GM19328 (cell line): ENCODE measurements at regions not wholly inside any gene's neighbourhood (a gene's known extent, or its start where the extent isn't known, plus 50 kb on each side); places are given as distances from the start of the nearest gene placed in this dataset.

Source experiments
- ATAC-seq: cut with Tn5 transposase; IDR thresholded peaks from one replicate; pipeline ENCODE4 v1.9.1; 2021; ENCODE audit warnings: mild to moderate bottlenecking, moderate library complexity; ENCODE audit not compliant: unreplicated experiment

DNA sequence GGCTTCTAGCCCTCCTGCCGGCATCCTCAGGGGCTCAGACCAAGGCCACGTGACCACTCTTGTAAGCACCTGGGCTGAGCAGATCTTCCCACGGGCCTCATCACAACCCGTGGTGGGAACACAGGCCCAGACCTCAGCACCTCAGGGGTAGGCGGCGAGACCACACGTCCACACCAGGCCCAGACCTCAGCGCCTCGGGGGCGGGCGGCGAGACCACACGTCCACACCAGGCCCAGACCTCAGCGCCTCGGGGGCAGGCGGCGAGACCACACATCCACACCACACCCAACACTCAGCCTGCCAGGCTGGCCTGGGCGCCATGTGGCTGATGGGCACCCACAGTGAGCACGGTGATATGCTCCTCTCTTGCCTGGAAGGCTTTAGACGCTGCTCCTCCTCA, 334.4 kb upstream of the SALL3 start:
- no peak for ATAC-seq

DNA sequence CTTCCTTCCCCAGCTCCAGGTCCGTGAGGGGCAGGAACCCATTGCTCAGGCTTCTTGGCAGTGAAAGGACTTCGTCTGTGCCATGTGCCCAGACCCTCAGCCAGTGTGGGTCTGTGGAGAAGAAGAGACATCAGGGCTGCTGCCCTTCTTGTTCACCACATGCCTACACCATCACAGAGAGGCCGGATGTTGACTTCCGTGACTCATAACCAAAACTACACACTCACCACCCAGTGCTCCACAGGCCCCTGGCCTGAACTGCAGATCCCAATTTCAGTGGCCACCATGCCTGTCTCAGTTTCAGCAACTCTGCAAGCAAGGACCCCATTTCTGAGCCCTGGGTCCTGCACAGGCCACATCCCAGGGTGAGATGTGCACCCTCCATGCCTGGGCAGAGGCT, 332.6 kb upstream of the SALL3 start:
- no peak for ATAC-seq

DNA sequence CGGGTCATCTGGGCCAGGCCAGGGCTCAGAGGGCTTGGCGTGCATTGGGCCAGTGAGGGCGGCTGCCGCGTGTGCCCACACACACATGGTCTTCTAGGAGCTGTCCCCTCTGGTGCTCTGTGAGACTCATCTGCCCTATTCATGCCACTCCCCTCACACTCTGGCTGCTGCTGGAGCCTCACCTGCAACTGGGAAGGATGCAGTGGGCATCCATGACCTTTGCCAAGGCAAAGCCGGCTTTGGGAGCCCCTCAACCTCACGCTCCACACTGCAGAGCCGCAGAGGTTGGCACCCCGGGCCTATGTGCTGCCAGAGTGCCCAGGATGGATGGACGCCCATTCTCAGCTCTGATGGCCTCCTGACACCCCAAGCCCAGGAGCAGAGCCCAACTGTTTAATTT, 330.2 kb upstream of the SALL3 start:
- no peak for ATAC-seq

DNA sequence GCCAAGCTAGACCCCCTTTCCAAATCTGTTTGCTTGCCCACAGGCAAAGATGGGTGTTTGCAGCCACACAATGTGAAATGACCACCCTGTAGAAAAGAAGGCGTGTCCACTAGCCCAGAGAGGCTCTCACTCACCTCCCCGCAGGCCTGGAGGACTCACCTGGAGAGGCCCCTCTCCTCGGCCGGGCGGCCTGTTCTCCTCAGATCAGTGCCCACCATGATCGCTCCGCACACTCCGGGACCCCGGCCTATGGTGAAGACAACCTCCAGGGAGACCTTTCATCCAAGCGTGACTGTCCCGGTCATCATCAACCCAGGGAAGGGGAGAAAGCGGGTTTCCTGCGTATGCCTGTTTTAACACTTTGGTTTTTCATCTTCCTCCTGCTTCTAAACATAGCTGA, 328.7 kb upstream of the SALL3 start:
- ATAC-seq, result no peak

DNA sequence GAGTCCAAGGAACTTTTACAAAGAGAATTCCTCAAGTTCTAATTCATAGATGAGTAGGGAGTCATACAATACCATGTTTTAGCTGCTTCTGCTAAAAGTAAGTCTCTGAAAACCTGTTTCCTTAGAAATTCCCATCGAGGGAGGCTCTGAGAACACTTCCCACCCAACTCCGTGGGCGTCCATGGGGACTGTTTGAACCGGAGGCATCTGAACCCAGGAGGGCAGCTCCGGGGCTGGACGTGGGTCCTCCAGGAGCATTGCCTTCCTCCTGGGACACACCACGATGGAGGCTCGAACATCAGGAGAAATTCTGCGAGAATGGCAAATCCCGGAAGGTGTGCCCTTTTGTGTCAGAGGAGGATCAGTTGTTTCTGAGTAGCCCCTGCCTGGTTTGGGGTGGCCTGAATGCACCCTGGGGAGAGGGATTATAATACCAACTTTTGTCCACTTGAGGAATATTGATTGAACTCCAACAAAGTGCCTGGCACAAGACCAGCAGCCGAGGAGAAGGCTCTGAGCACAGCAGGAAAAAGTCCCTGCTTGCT, 327.5 kb upstream of the SALL3 start:
- no peak for ATAC-seq

DNA sequence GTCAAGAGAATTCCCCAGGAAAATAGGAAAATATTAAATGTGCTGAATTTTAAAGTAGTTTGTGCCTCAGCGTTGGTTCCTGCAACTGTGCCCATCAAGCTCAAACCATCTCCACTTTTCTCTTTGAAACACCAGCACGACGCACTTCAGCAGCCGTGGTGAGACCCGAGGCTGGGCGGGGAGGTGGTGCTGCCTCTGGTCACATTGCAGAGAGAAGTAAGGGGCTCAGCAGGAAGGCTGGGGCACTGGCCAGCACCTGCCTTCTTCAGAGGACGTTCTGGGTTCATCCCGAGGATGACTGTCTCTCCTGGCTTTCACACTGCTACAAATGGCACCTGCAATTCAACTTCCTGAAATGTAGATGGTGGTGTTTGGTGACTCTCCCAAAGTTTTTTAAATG, 323.7 kb upstream of the SALL3 start:
- ATAC-seq, result no peak

DNA sequence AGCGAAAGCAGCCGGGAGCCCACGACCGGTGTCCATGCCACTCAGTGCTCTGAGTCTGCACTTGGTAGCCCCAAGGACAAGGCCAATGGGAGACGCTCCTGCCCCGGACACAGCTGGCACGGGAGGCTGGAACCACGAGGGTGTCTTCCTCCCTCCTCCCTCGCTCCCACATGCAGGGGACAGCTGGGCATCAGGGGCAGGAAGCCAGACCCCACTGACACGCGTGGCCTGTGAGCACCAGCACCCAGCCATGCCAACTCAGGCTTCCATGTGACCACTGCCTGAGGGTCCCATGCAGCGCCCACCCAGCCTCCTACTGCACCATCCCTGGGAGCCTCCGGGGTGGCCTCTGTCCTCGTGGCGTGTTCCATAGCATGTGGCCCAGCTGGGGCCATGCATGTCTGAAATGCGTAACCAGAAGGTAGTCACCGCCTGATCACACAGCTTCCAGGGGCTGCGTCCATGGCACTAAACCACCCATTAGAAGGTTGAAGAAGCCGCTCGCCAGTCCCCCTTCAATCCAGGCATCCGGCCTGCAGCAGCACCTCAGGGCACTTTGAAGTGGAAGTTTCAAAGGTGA, 323.2 kb upstream of the SALL3 start:
- ATAC-seq, result no peak

DNA sequence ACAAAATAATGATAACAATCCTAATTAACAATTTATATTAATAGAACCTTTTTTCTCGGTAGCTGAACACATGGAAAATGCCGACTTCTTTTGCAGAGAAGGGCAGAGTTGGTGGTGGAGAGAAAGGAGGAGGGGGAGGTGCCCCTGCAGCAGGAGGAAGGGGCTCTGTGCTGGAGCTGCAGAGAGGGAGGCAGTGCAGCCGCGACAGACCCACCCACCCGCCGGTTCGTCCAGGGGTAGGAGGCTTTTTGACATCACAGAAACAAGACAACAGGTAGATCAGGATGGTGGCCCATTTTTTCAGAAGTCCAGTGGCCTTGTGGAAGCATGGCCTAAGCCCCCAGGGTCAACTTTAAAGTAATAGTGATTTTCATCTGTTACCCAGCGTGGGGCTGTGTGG, 321.1 kb upstream of the SALL3 start:
- ATAC-seq, result no peak

DNA sequence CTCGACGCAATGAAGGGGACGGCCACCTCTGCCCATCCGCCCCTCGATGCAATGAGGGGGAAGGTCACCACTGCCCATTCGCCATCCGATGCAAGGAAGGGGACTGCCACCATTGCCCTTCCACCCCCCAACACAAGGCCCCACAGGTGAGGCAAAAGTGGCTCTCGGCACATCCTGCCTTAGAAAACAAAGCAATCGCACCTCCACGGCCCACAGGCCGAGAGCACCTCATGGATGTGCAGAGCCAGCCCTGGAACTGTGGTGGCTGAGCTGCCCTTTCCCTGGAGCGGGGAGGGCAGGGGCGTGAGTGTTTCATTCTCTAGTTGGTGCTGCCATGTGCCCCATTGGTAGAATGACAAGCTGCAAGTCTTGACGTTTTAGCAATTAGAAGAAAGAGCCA, 320.6 kb upstream of the SALL3 start:
- no peak for ATAC-seq

DNA sequence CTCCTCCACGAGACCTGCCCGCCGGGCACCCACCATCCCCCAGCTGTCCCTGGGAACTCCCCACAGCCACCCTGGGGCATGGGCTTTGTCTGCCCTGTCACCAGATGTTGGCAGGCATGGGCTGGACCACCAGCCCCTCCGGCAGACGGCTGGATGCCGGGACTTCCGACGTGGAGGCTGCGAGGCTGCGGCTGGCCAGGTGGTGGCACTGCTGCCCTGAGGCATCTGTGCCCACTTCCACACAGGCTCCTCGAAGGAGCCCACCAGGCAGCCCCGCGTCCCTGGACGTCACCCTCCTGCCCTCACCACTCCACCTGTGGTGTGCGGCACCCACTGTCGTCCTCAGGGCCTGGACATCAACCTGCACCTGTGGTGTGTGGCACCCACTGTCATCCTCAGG, 319.9 kb upstream of the SALL3 start:
- no peak for ATAC-seq

DNA sequence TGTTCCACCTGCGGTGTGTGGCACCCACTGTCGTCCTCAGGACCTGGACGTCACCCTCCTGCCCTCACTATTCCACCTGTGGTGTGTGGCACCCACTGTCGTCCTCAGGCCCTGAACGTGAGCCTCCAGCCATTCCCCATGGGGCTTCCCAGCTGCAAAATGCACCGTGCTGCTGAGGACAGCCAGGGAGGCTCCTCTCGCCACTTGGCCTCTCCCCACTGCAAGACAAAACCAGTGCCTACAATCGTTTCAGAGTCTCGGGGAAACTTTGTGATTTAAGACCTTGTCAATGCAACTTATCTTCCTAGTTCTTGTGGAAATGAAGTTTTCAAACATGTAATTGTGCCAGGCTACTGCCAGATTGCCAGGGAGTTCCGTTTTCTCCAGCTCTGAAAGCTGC, 319.3 kb upstream of the SALL3 start:
- ATAC-seq, result no peak

DNA sequence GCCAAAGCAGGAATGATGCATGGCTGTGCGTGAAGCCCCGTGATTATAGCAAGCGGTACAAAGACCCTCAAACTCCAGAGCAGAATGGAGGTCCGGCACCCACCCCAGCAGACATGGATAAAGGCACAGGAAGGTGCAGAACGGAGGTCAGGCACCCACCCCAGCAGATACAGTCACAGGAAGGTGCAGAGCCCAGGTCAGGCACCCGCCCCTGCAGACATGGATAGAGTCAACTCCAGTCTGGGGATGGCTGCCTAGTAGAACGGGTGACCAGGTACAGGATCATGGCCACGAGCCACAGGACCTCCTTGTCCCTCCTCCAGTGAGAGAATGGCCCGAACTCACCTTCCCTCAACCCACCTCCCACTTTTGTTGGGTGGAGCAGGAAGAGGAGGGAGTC, 318.3 kb upstream of the SALL3 start:
- ATAC-seq, result no peak

DNA sequence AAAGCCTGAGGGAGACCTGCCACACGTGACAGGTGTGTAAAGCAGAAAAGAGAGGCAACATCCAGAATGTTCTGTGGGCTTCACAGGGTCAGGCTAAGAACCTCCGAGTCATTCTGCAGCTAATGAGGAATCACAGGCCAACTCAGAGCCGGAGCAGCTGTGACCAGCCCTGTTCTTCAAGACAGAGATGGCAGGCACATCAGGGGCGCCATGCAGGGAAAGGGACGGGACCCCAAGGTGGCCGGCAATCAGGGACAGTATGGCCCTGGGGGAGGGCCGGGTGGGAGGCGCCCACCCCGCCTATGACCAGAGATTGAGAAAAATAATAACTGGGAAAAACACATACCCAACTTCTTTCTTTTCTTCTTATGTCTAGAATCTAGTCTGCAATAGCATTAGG, 316.7 kb upstream of the SALL3 start:
- ATAC-seq, result no peak

DNA sequence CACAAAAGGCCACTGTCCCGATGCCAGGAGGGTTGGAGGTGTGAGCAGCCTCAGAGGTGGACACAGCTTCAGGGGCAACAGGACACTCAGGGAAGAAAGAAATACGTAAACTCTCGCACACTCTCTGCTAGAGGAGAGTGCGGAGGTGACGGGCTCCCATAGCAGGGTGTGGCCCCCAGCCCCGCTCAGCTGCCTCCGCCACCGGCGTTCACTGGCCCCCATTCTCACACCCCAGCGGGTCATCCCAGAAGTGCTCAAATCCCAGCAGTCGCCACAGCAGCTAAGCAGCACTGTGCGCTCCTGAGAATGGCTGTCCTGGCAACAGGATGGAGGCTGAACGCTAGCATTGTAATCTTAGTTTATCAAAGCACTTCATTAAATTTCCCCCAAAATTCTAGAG, 315.6 kb upstream of the SALL3 start:
- ATAC-seq, result no peak

DNA sequence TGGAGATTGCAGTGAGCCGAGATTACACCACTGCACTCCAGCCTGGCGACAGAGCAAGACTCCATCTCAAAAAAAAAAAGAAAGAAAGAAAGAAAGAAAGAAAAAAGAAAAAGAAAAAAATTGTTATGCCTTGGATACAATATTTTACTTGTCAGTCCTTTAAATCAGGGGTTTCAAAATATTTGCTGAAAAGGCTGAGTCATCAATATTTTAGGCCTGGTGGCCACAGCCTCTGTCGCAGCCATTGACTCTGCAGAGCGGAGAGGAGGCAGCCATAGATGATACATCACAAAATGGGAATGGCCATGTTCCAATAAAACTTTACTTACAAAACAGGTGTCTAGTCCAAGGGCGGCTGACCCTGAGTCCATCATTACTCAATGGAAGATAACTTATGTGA, 314.8 kb upstream of the SALL3 start:
- no peak for ATAC-seq

DNA sequence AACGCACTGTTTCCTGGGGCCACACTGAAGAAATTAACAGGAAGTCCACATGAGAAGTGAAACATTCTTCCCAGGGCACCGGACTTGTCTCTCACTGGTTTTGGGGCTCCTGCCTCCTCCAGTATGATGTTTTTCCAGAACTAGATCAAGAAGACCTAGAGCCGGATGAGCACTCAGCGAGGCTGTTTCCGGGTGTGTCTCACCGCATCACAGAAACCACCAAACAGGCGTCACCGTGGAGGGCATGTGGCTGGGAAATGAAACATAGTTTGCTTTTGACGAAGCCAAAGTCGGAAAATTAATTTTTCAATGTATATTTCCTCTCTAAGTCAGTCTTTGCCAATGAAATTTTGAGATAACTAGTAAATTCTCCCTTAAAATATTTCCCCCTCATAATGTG, 314.0 kb upstream of the SALL3 start:
- ATAC-seq, result no peak

DNA sequence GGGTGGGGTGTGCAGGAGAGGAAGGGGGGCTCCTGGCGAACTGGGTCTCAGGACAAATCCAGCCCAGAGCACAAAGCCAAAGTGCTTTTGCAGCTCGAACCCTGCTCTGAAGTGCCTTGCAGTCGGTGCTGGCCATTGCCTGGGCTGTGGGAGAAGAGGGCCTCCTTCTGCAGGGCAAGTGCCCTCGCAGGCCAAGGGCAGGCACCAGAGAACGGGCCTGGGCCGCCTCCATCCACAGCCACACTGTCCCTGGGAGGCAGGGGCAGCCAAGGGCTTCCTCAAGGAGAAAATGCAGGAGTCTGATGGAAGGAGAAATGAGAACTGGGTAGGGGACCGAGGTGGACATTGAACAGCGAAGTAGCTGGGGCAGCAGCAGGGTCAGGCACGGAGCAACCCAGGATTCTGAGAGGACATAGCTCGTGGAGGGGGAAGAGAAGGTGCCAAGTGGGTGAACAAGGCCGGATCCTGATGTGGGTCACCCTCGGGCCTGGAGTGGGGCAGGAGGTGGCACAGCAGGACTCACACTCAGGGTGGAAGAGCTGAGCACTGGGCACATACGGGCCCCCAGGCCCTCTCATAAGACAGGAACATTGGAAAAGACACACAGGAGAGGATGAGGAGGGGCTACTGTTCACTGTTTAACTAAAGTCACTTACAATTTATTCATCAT, 312.8 kb upstream of the SALL3 start:
- ATAC-seq, result no peak

DNA sequence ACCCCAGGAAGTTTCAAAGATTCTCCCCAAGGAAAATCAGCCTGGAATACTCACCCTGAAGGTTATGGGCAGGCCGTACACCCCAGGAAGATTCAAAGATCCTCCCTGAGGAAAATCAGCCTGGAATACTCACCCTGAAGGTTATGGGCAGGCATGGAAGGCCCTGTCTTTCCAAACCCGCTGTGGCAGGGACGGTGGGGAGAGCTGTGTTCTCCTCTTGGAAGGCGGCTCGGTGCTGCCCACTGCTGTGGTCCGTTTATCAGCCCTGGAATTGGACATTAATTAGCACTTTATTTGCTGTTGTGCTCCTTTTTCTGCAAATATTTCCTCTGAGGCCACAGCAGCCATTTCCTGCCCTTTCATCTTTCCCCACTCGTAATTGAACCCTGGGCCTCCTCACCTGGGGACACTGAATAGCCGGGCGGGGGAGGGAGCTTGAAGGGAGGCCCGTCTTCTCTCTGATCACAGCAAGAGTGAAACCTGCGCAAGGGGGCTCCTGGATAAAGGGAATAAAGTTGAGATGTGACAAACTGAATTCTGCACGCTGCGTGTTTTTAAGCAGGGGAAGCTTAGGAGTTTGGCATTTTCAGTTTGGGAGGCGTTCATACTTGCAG, 308.7 kb upstream of the SALL3 start:
- no peak for ATAC-seq

DNA sequence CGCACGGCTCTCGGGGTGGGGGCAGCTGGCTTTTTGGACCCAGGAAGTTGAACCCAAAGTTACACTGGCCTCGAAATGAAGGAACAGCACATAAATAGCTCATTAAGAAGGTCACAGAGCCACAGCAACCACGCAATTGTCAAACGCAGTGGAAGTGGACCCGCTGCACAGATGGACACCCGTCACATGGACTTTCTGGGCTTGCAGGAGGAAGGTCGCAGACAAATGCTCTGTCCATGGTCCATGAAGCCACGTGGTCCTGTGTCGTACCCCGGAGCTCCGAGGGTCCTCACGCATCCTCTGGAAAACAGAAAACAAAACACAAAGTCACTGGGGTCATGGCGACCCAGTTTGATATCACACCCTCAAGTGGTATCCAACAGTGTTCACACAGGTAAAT, 308.1 kb upstream of the SALL3 start:
- no peak for ATAC-seq

DNA sequence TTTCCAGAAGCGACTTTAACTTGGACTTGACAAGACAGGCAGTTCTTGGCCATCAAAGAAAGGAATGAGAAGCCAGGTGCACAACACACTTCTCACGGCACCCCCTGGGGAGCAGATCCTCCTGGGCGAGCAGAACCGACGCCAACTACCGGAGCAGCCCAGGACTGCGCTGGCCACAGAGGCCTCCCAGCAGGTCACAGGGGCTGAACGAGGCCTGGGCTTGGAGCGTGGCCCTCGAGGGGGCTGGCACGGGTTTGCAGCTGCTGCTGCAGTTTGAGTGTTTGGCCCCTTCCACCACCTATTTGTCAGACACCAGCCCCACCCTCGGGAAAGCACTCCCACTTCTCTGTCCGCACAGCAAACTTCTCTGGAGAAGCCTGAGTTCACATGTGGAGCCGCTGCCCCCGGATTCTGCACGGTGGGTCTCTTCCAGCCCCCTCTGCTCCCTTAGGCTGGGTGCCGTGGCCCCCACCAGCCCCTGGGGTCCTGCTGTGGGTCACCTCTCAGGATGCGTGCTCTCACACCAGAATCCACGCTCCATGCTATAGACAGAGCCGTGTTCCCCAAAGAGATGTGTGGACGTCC, 306.7 kb upstream of the SALL3 start:
- ATAC-seq, result no peak

DNA sequence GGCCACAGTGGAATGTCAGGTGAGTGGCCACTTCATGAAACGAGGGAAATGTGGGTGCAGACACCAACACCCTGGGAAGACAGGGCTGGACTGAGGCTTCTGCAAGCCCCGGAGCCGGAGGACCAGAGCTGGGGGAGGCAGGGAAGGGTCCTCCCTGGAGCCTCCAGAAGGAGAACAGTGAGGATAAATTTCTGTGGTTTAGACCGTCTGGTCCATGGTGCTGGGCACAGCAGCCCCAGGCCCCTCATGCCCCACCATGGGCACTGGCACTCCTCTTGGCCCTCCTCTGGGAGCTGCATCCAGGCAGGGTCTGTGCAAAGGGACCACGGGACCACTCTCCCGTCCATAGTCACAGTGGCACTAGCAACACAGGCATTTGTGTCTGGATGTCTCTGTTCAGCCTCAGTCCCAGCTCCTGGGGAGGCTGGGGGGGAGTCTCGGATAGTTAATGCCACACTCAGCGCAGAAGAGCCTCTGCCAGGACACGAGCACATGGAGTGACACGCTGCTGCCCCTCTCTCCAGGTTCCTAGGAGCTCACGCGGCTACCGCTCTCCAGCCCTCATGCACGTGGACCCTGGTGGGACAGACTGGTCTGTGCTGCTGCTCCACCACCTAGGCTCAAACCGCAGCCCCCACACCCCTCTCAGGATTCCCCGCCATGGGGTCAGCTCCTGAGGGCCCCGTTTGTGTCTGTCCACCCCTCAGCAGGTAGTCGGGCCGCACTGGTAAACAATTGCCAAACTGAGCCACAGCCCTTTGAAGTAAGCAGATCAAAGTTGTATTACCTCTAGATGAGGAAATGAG, 305.9 kb upstream of the SALL3 start:
- no peak for ATAC-seq
